ENCODE measurements at regions not wholly inside any gene's neighbourhood (a gene's known extent, or its start where the extent isn't known, plus 50 kb on each side); places are given as distances from the start of the nearest gene placed in this dataset.

GRCh38 chr3:83302091-83302490, 1540.6 kb upstream of the GBE1 start:
- no peak for TF ChIP-seq SP1 (IDR thresholded peaks at IDR 0.05)
- TF ChIP-seq CTCF (IDR thresholded peaks at IDR 0.05; ENCODE audit: low read depth, low read length, missing input control), result no peak
- TF ChIP-seq, protein P1, sequence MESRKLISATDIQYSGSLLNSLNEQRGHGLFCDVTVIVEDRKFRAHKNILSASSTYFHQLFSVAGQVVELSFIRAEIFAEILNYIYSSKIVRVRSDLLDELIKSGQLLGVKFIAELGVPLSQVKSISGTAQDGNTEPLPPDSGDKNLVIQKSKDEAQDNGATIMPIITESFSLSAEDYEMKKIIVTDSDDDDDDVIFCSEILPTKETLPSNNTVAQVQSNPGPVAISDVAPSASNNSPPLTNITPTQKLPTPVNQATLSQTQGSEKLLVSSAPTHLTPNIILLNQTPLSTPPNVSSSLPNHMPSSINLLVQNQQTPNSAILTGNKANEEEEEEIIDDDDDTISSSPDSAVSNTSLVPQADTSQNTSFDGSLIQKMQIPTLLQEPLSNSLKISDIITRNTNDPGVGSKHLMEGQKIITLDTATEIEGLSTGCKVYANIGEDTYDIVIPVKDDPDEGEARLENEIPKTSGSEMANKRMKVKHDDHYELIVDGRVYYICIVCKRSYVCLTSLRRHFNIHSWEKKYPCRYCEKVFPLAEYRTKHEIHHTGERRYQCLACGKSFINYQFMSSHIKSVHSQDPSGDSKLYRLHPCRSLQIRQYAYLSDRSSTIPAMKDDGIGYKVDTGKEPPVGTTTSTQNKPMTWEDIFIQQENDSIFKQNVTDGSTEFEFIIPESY (IDR thresholded peaks at IDR 0.05), result no peak

All from liver (tissue), 3 donors.